ENCODE measurements at regions not wholly inside any gene's neighbourhood (a gene's known extent, or its start where the extent isn't known, plus 50 kb on each side); places are given as distances from the start of the nearest gene placed in this dataset.

DNA sequence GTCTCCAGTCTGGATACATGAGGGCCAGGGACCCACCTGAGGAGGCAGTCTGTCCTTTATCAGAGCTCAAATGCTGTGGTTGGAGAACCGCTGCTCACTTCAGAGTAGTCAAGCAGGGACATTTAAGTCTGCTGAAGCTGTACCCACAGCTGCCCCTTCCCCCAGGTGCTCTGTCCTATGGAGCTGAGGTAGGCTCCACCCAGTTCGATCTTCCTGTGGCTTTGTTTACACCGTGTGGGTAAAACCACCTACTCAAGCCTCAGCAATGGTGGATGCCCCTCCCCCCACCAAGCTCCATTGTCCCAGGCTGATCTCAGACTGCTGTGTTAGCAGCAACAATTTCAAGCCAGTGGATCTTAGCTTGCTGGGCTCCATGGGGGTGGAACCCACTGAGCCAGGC is 731.4 kb upstream of the HS6ST1 start:
- H3K36me3 Mint-ChIP-seq = no peaks in the 10 kb centered on the region
- H3K9me3 ChIP-seq (ENCODE audit: low read depth) = no peaks in the 10 kb centered on the region
- H3K27ac Mint-ChIP-seq = no peak overlapping the region
- no peak overlapping the region for H3K27ac ChIP-seq
- H3K27me3 Mint-ChIP-seq (ENCODE audit: insufficient read depth, low read depth) = no peaks in the 10 kb centered on the region
- H3K27me3 ChIP-seq = no peaks in the 10 kb centered on the region
- H3K4me1 Mint-ChIP-seq = no peaks in the 10 kb centered on the region
- no peaks in the 10 kb centered on the region for H3K79me2 ChIP-seq (ENCODE audit: low read depth)
- H3K4me3 ChIP-seq = no peak overlapping the region
- H3K9ac ChIP-seq = no peak overlapping the region
- H3K36me3 ChIP-seq = no peaks in the 10 kb centered on the region
- H4K20me1 ChIP-seq (ENCODE audit: low read depth) = no peaks in the 10 kb centered on the region
- peak overlapping the region; percentile 79 for H2AFZ ChIP-seq (replicated peaks)
- H3F3A ChIP-seq (ENCODE audit: low read depth) = no peaks in the 10 kb centered on the region
- no peak overlapping the region for H3K4me2 ChIP-seq
- H3K9me3 Mint-ChIP-seq = peaks cover 8% of the 10 kb centered on the region
- DNase-seq (ENCODE audit: low spot score) = peak; percentile 7
- TF ChIP-seq CTCF (IDR thresholded peaks at IDR 0.05) (no peak), EZH2 (IDR thresholded peaks at IDR 0.05) (no peak), EZH2phosphoT487 (IDR thresholded peaks at IDR 0.05) (no peak)
- H3K4me3 Mint-ChIP-seq = no peak overlapping the region
- peaks cover 4% of the 10 kb centered on the region for H3K4me1 ChIP-seq

DNA sequence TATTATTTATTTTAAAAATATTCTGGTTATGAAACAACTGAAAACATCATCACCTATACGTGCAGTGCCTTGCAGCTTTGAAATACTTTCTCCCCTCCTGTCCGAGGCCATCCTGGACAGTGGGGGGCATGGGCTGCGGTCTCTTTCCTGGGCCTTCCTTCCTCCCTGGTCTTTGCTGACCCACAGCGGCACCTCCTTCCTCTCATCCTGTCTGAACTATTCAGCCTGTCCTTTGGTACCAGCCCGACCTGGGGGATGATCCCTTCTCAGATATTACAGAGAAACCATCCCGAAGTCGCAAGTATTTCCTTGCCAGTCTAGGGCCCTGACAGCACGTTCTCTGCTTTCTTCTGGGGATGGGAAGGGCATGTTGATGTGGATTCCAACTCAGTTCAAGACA is 736.6 kb upstream of the HS6ST1 start:
- Histone ChIP-seq H3K9ac (no peak overlapping the region), H2AFZ (replicated peaks) (no peak overlapping the region), H3K4me3 (no peak overlapping the region), H3K79me2 (ENCODE audit: low read depth) (no peaks in the 10 kb centered on the region), H3K27me3 (no peaks in the 10 kb centered on the region), H3K36me3 (no peaks in the 10 kb centered on the region), H3K4me2 (no peak overlapping the region), H3K4me1 (peaks cover 2% of the 10 kb centered on the region), H3K9me3 (ENCODE audit: low read depth) (no peaks in the 10 kb centered on the region), H3K27ac (no peak overlapping the region), H4K20me1 (ENCODE audit: low read depth) (no peaks in the 10 kb centered on the region), H3F3A (ENCODE audit: low read depth) (no peaks in the 10 kb centered on the region)
- Mint-ChIP-seq H3K27ac (no peak overlapping the region), H3K9me3 (peaks cover 3% of the 10 kb centered on the region), H3K27me3 (ENCODE audit: insufficient read depth, low read depth) (peaks cover 8% of the 10 kb centered on the region), H3K36me3 (no peaks in the 10 kb centered on the region), H3K4me3 (no peak overlapping the region), H3K4me1 (peaks cover 14% of the 10 kb centered on the region)
- no peak for TF ChIP-seq CTCF (IDR thresholded peaks at IDR 0.05)
- TF ChIP-seq EZH2 (IDR thresholded peaks at IDR 0.05) = no peak
- TF ChIP-seq EZH2phosphoT487 (IDR thresholded peaks at IDR 0.05) = no peak
- no peak for DNase-seq (ENCODE audit: low spot score)

- no peaks in the 10 kb centered on the region for H3K79me2 ChIP-seq (ENCODE audit: low read depth)
Observed at GRCh38 chr2:129055824-129056223, 737.2 kb upstream of the HS6ST1 start.

More at GRCh38 chr2:129055824-129056223, 737.2 kb upstream of the HS6ST1 start:
- Histone ChIP-seq H3K27ac (no peak overlapping the region), H3F3A (ENCODE audit: low read depth) (no peaks in the 10 kb centered on the region), H2AFZ (replicated peaks) (no peak overlapping the region), H3K36me3 (no peaks in the 10 kb centered on the region), H3K27me3 (no peaks in the 10 kb centered on the region), H3K4me1 (no peaks in the 10 kb centered on the region), H3K9ac (no peak overlapping the region), H3K4me2 (no peak overlapping the region), H3K4me3 (no peak overlapping the region), H4K20me1 (ENCODE audit: low read depth) (no peaks in the 10 kb centered on the region), H3K9me3 (ENCODE audit: low read depth) (no peaks in the 10 kb centered on the region)
- no peak overlapping the region for H3K27ac Mint-ChIP-seq
- no peaks in the 10 kb centered on the region for H3K36me3 Mint-ChIP-seq
- peaks cover 2% of the 10 kb centered on the region for H3K9me3 Mint-ChIP-seq
- peaks cover 14% of the 10 kb centered on the region for H3K4me1 Mint-ChIP-seq
- H3K27me3 Mint-ChIP-seq (ENCODE audit: insufficient read depth, low read depth) = peaks cover 8% of the 10 kb centered on the region
- DNase-seq (ENCODE audit: low spot score) = no peak
- H3K4me3 Mint-ChIP-seq = no peak overlapping the region
- TF ChIP-seq CTCF (IDR thresholded peaks at IDR 0.05) = no peak

Measured in neural progenitor cell (in vitro differentiated cells).